ENCODE measurements at regions not wholly inside any gene's neighbourhood (a gene's known extent, or its start where the extent isn't known, plus 50 kb on each side); places are given as distances from the start of the nearest gene placed in this dataset.

DNA sequence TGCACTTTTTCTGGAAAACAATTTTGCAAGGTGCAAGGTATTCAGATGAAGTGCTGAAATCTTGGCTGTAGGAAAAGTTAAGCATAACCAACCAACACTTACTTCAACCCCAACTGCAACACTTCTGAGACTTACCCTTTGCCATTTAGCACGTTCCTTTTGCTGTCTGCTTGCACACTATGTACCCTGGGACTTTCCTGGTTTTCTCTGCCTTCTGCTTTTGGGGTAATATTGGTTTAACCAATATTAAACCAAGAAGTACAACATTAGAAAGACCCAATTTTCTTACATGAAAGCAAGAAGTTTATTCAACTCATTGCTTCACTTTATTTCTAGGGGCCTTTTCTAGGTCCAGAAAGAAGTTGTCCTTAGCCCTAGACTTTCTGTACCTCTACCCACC is 193.0 kb downstream of the HLX start:
- TF ChIP-seq, protein P1, sequence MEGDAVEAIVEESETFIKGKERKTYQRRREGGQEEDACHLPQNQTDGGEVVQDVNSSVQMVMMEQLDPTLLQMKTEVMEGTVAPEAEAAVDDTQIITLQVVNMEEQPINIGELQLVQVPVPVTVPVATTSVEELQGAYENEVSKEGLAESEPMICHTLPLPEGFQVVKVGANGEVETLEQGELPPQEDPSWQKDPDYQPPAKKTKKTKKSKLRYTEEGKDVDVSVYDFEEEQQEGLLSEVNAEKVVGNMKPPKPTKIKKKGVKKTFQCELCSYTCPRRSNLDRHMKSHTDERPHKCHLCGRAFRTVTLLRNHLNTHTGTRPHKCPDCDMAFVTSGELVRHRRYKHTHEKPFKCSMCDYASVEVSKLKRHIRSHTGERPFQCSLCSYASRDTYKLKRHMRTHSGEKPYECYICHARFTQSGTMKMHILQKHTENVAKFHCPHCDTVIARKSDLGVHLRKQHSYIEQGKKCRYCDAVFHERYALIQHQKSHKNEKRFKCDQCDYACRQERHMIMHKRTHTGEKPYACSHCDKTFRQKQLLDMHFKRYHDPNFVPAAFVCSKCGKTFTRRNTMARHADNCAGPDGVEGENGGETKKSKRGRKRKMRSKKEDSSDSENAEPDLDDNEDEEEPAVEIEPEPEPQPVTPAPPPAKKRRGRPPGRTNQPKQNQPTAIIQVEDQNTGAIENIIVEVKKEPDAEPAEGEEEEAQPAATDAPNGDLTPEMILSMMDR (conservative IDR thresholded peaks at IDR 0.05; ENCODE audit: low read length): no peak
- no peak for TF ChIP-seq EZH2phosphoT487 (IDR thresholded peaks at IDR 0.05; ENCODE audit: borderline replicate concordance, low read depth, low read length)
